ENCODE measurements at regions not wholly inside any gene's neighbourhood (a gene's known extent, or its start where the extent isn't known, plus 50 kb on each side); places are given as distances from the start of the nearest gene placed in this dataset.

GRCh38 chr22:49160261-49161001 is 667.2 kb downstream of the BRD1 start (continued):
- no peak for TF ChIP-seq POLR2AphosphoS5 (IDR thresholded peaks at IDR 0.05; ENCODE audit: low read depth)
- no peak for TF ChIP-seq ETS1 (IDR thresholded peaks at IDR 0.05)
- TF ChIP-seq STAT1 (IDR thresholded peaks at IDR 0.05; ENCODE audit: unreplicated experiment): no peak
- TF ChIP-seq EZH2phosphoT487 (IDR thresholded peaks at IDR 0.05; ENCODE audit: unreplicated experiment): no peak
- no peak for TF ChIP-seq REST (IDR thresholded peaks at IDR 0.05; ENCODE audit: unreplicated experiment)
- no peak for TF ChIP-seq JUNB (IDR thresholded peaks at IDR 0.05; ENCODE audit: unreplicated experiment)
- no peak for TF ChIP-seq NANOG (IDR thresholded peaks at IDR 0.05; ENCODE audit: borderline replicate concordance)

- H3K79me2 ChIP-seq (replicated peaks; ENCODE audit: insufficient read depth): no peaks in the 10 kb centered on the region
- no peaks in the 10 kb centered on the region for H3K4me1 ChIP-seq (ENCODE audit: insufficient read depth)
- H3F3A ChIP-seq (replicated peaks; ENCODE audit: low read depth): no peaks in the 10 kb centered on the region
- H3K9me2 ChIP-seq (ENCODE audit: insufficient read depth): no peaks in the 10 kb centered on the region
- no peak overlapping the region for H3K27ac Mint-ChIP-seq
- H3K9me3 Mint-ChIP-seq: no peaks in the 10 kb centered on the region; the same call in 2 of the 3 replicates
- peaks cover 7% of the 10 kb centered on the region; the same call in 1 of the 2 replicates for H3K36me3 ChIP-seq (ENCODE audit: insufficient read depth)
- H3K4me3 ChIP-seq: no peak overlapping the region
- no peak overlapping the region for H3K4me3 Mint-ChIP-seq
- H3K27me3 ChIP-seq (ENCODE audit: insufficient read depth): no peaks in the 10 kb centered on the region
- H3K36me3 Mint-ChIP-seq (ENCODE audit: low read depth): no peaks in the 10 kb centered on the region
- DNase-seq (ENCODE audit: low spot score) (no peak), ATAC-seq (no peak)
- no peak overlapping the region for H3K4me2 ChIP-seq
- H3K27ac ChIP-seq (ENCODE audit: low read depth): no peak overlapping the region
- peaks cover 9% of the 10 kb centered on the region for H3K27me3 Mint-ChIP-seq (ENCODE audit: insufficient read depth, low read depth, poor library complexity)
- no peak overlapping the region for H2AFZ ChIP-seq
- H3K4me1 Mint-ChIP-seq: no peaks in the 10 kb centered on the region; the same call in 2 of the 3 replicates
- no peaks in the 10 kb centered on the region for H4K20me1 ChIP-seq (replicated peaks; ENCODE audit: insufficient read depth)
- TF ChIP-seq CTCF (conservative IDR thresholded peaks at IDR 0.05; ENCODE audit: low read depth in 2 of 2) (no peak), POLR2AphosphoS5 (IDR thresholded peaks at IDR 0.05; ENCODE audit: low read depth) (no peak), ETS1 (IDR thresholded peaks at IDR 0.05) (no peak), EZH2 (IDR thresholded peaks at IDR 0.05; ENCODE audit: low read depth, unreplicated experiment) (no peak), ZNF114 (CRISPR knock-in tag; IDR thresholded peaks at IDR 0.05) (no peak), NANOG (IDR thresholded peaks at IDR 0.05; ENCODE audit: borderline replicate concordance) (no peak)
Observed at GRCh38 chr22:49159711-49160110, 668.0 kb downstream of the BRD1 start.

All from GM23338 (cell line).